HCEC 1CT (cell line): ENCODE measurements at regions not wholly inside any gene's neighbourhood (a gene's known extent, or its start where the extent isn't known, plus 50 kb on each side); places are given as distances from the start of the nearest gene placed in this dataset.
A peak's percentile ranks its signal among the peaks of the same experiment; 100 is the strongest.

Source experiments
- DNase-seq: peaks from one replicate; pipeline ENCODE4 v3.0.0-alpha.2; 2017

- DNase-seq = no peak
Measured at GRCh38 chr1:39085174-39085573, 59.0 kb downstream of the NDUFS5 start.

GRCh38 chr1:39086386-39086785 is 60.2 kb downstream of the NDUFS5 start:
- DNase-seq = peak; percentile 5

- peak; percentile 65 for DNase-seq
Measured at GRCh38 chr1:39086865-39087409, 60.8 kb downstream of the NDUFS5 start.

- DNase-seq = no peak
Measured at GRCh38 chr1:39087435-39087834, 61.3 kb downstream of the NDUFS5 start.

GRCh38 chr1:39088658-39089057 is 62.5 kb downstream of the NDUFS5 start:
- DNase-seq = no peak

GRCh38 chr1:39089931-39090521 is 63.9 kb downstream of the NDUFS5 start:
- no peak for DNase-seq

GRCh38 chr1:39090757-39091380 is 64.7 kb downstream of the NDUFS5 start:
- DNase-seq = no peak

- DNase-seq = peak; percentile 71
Measured at GRCh38 chr1:39091845-39092645, 65.9 kb downstream of the NDUFS5 start.

- no peak for DNase-seq
Measured at GRCh38 chr1:39094685-39095084, 68.5 kb downstream of the NDUFS5 start.

GRCh38 chr1:39098546-39099250 is 72.5 kb downstream of the NDUFS5 start:
- peak; percentile 95 for DNase-seq

- DNase-seq = peak; percentile 87
Measured at GRCh38 chr1:39102537-39103327, 76.6 kb downstream of the NDUFS5 start.

- peak; percentile 85 for DNase-seq
Measured at GRCh38 chr1:39103328-39104157, 77.4 kb downstream of the NDUFS5 start.

GRCh38 chr1:39104158-39105060 is 78.3 kb downstream of the NDUFS5 start:
- DNase-seq = no peak

GRCh38 chr1:39105061-39105840 is 79.1 kb downstream of the NDUFS5 start:
- peak; percentile 70 for DNase-seq

- DNase-seq = peak; percentile 56
Measured at GRCh38 chr1:39105841-39106765, 80.0 kb downstream of the NDUFS5 start.

- no peak for DNase-seq
Measured at GRCh38 chr1:39106801-39107327, 80.7 kb downstream of the NDUFS5 start.

- DNase-seq = peak; percentile 31
Measured at GRCh38 chr1:39107341-39108290, 81.5 kb downstream of the NDUFS5 start.
